LNCaP clone FGC (cell line): ENCODE measurements at regions not wholly inside any gene's neighbourhood (a gene's known extent, or its start where the extent isn't known, plus 50 kb on each side); places are given as distances from the start of the nearest gene placed in this dataset.

Experiments used
- DNase-seq: peaks from one replicate; pipeline ENCODE4 v3.0.0-alpha.2; 2011; ENCODE audit warnings: low read depth
- H3K4me3 ChIP-seq: 2 replicates; pipeline ENCODE4 v1.5.1; 2011; ENCODE audit warnings: mild to moderate bottlenecking, low read depth, low read length, control low read depth
- CTCF ChIP-seq: IDR thresholded peaks from 2 replicates; pipeline ENCODE4 v1.5.1; 2012; ENCODE audit warnings: mild to moderate bottlenecking; ENCODE audit not compliant: control insufficient read depth, insufficient read depth; ENCODE audit errors: extremely low read depth

- no peak for DNase-seq
- TF ChIP-seq CTCF: no peak
- no peak overlapping the region for H3K4me3 ChIP-seq
Observed at GRCh38 chr2:217749008-217749407, 253.8 kb downstream of the TNS1 start.

DNA sequence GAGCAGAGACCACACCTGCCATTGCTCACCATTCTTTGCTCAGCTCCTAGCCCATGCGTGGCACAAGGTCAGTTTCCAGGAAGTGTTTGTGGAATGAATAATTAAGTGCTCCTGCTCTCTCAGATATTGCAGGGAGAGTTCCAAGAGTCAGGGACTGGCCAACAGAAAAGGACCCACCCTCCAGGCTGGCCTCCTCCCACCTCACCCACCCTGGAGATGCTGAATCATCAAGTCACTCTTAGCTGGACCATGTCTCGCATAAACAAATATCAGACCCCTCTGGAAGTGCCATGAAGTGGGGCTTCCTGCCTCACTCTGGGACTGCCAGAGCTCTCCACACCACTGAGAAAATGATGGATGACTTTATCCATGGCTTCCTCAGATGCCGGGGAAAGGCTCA is 256.0 kb downstream of the TNS1 start:
- H3K4me3 ChIP-seq: no peak overlapping the region
- DNase-seq: no peak
- no peak for TF ChIP-seq CTCF

DNA sequence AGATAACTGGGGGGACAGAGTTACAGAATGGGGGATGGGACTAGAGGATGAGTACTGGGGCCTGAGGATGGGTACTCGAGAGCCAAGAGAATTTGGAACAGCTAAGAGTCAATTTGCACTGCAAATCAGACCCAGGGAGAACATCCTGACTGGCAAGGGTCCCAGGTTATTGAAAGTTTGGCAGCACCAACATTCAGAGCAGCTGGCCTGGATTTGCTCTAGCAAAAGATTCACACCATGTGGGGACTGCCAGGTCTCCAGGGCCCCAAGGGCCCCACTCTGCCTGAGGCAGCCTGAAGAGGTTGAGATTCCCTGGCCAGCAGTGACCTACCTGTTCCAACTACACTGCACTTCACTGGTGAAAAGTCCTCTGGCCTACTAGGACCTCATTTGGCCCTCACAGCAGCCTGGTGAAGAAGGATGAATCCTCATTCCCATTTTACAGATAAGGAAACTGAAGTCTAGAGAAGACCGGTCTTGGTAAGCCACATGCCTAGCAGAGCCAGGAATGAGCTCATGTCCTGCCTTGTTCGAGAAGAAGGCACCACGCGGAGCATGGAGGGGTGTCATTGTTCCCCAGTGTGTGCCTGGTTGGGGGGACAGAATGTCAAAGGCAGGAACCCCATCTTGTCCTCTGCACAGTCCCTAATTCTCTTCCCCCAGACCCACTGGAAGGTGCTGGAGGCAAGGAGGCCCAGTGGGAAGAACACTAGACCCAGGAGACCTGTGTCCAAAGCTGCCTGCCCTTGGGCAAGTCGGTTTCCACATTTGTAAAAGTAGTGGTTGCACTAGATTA is 258.6 kb downstream of the TNS1 start:
- no peak for TF ChIP-seq CTCF
- no peak for DNase-seq
- no peak overlapping the region for H3K4me3 ChIP-seq

DNA sequence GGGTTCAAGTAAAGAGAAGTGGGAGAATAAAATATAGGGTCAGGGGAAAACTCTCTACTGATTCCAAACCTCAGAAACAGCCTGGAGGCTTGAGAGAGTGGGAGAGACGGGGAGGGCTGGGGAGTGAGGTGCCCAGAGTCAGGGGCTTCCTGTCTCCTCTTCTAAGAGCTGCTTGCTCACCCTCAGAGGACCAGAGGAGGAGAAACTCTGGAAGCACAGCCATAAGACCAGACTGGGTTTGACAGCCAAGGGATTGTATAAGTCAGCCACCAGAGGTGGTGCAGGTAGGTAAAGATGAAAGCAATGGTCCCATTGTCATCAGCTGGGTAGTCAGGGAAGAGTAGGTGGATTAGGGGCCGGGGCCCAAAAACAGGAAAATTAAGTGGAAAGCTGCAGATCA is 259.4 kb downstream of the TNS1 start:
- H3K4me3 ChIP-seq: no peak overlapping the region

DNA sequence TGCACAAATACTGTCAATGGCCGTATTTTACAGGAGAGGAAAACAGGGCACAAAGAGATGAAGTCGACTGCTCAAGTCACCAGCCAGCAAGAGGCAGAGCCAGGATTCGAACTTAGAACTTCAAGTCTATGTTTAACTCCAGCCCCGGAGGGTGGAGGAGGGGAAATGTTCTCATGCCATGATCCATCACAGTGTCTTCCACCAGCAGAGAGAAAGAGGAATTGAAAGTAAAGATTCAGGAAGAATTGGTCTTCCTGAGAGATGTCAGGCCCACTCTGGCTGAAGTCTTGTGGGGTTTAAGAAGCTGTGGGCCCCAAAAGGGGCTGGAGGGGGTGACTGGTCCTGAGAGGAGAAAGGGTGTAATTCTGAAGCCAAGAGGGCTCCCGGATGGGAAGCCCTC is 260.0 kb downstream of the TNS1 start:
- H3K4me3 ChIP-seq: no peak overlapping the region
- no peak for DNase-seq
- TF ChIP-seq CTCF: no peak

More for the DNA sequence above, 259.4 kb downstream of the TNS1 start:
- DNase-seq: no peak
- no peak for TF ChIP-seq CTCF

DNA sequence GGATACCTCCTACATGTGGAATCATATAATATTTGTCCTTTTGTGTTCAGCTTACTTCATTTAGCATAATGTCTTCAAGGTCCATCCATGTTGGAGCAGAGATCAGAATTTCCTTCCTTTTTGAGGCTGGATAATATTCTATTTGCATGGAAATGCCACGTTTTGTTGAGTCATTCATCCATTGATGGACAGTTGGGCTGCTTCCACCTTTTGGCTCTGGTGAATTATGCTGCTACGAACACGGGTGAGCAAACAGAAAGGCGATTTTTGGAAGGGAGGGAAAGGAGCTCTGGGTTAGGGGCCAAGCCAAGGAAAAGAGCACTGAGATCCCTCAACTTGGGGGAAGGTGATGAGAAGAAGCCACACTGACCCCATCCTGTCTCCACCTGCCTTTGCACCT is 260.5 kb downstream of the TNS1 start:
- DNase-seq: no peak
- no peak overlapping the region for H3K4me3 ChIP-seq
- TF ChIP-seq CTCF: no peak
